GM13977 (cell line): ENCODE measurements at regions not wholly inside any gene's neighbourhood (a gene's known extent, or its start where the extent isn't known, plus 50 kb on each side); places are given as distances from the start of the nearest gene placed in this dataset.

Experiments
- DNase-seq: peaks from one replicate; pipeline ENCODE4 v3.0.0; 2012; ENCODE audit warnings: low spot score
- in situ Hi-C: fragments of 300-500 bp; cut with MboI; formaldehyde crosslinking; loops from one replicate; pipeline ENCODE4 v1.12.0; 2022; ENCODE audit warnings: low sequenced_read_pairs, low pct_unique_long_range_greater_than_20kb, mixed read lengths, inconsistent platforms; ENCODE audit not compliant: unreplicated experiment
- TF ChIP-seq, protein P1 (sequence below): IDR thresholded peaks from 2 replicates; pipeline ENCODE4 v1.5.1; 2012; ENCODE audit warnings: mild to moderate bottlenecking, control low read depth; ENCODE audit not compliant: insufficient read depth; ENCODE audit errors: extremely low read depth, missing control alignments

DNA sequence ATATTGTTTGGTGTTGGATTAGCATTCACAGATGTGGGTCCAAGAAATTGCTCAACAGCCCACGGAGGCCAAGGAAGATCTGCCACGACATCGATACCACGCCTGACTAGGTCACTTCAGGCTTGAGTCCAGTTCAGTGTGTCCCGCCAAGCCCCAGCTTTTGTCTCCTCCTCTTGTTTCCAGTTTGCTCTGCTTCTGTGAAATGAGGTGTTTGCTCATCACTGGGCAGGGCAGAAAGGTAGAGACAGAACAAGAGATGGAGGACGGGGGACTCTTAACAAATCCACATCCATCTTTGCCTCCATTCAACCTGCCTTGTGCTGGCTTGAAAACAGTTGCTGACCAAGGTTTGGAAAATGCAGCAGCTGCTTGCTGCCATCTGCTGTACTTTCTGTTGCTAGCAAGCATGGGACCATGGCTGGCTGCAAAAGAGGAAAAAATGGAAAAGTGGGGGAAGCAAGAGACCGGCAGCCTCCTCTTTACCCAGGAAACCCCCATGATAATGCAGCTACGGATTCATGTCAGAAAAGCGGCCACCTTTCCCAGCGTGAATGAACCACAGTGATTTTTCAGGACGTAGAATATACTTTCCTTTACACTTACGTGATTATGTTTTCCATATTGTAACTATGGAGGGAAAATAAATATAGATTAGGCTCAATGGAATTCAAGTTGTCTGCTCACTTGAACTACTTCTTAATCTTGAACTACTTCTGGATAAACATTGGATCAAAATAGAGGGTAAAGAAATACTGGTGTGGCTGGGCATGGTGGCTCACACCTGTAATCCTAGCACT lies 80.2 kb upstream of the GREM2 start:
- TF ChIP-seq, protein P1, sequence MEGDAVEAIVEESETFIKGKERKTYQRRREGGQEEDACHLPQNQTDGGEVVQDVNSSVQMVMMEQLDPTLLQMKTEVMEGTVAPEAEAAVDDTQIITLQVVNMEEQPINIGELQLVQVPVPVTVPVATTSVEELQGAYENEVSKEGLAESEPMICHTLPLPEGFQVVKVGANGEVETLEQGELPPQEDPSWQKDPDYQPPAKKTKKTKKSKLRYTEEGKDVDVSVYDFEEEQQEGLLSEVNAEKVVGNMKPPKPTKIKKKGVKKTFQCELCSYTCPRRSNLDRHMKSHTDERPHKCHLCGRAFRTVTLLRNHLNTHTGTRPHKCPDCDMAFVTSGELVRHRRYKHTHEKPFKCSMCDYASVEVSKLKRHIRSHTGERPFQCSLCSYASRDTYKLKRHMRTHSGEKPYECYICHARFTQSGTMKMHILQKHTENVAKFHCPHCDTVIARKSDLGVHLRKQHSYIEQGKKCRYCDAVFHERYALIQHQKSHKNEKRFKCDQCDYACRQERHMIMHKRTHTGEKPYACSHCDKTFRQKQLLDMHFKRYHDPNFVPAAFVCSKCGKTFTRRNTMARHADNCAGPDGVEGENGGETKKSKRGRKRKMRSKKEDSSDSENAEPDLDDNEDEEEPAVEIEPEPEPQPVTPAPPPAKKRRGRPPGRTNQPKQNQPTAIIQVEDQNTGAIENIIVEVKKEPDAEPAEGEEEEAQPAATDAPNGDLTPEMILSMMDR, result peak; percentile 25
- in situ Hi-C loops, result no loop called here
- no peak for DNase-seq

DNA sequence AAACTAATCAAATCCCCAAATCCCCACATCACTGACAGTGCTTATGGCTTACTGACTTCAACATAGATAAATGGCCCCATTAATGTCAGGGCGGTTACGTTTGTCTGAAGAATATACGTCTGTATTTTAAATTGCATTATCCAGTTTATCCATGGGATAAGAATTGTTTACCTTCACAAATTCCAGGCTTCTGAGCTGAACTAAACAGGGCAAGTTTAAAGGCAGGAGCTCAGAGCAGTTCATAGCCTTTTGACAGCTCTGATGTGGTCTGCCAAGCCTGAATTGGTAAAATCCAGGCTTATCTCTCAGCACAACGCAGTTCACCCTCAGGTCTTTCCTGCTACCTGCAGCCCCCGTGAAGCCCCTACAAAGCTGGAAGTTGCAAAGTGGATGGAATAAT lies 79.5 kb upstream of the GREM2 start:
- no peak for DNase-seq
- in situ Hi-C loops, result no loop called here
- TF ChIP-seq, protein P1, result no peak

GRCh38 chr1:240687820-240688219 lies 75.9 kb upstream of the GREM2 start:
- in situ Hi-C loops, result no loop called here
- TF ChIP-seq, protein P1, result no peak
- DNase-seq, result no peak

DNA sequence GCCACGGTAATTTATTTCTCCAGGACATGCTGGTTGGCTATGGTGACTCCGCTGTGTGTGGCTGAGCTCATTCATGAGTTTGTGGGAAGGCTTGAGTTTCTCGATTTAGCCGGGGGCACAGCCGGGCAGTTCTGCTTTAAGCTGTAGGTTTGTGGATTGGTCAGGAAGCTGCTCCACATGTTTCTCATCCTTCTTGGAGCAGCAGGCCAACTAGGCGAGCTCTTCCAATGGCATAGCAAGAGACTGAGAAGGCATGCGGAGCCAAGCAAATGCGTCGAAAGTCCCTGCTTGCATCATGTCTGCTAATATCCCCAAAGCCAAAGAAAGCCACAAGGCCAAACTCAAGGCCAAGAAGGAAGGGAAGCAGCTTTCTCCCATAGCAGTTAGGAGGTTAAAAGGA lies 71.6 kb upstream of the GREM2 start:
- in situ Hi-C loops, result no loop called here
- TF ChIP-seq, protein P1, result no peak
- DNase-seq, result no peak

- no peak for DNase-seq
- TF ChIP-seq, protein P1, result no peak
- in situ Hi-C loops, result no loop called here
Measured at GRCh38 chr1:240682859-240683242, 70.9 kb upstream of the GREM2 start.

- DNase-seq, result no peak
- in situ Hi-C loops, result no loop called here
- TF ChIP-seq, protein P1, result no peak
Measured at GRCh38 chr1:240682166-240682858, 70.4 kb upstream of the GREM2 start.
